PFSK-1 (cell line): ENCODE measurements at regions not wholly inside any gene's neighbourhood (a gene's known extent, or its start where the extent isn't known, plus 50 kb on each side); places are given as distances from the start of the nearest gene placed in this dataset.

Experiments
- FOXP2 ChIP-seq: optimal IDR thresholded peaks from 2 replicates; pipeline ENCODE3; 2011; ENCODE audit warnings: borderline replicate concordance, control low read depth, inconsistent platforms; ENCODE audit not compliant: insufficient read depth; ENCODE audit errors: extremely low read length, extremely low read depth
- POLR2AphosphoS5 ChIP-seq: IDR thresholded peaks from 2 replicates; pipeline ENCODE4 v1.6.1; 2012; ENCODE audit warnings: low read depth, mild to moderate bottlenecking, control low read depth, low read length, moderate library complexity
- REST ChIP-seq, 2 experiments: IDR thresholded peaks; 2 replicates each; pipeline versions ENCODE4 v1.6.1 to v1.8.0; 2011 to 2012; ENCODE audit warnings: low read depth in 2 of 2, low read length in 2 of 2, control low read depth in 1 of 2, inconsistent platforms in 1 of 2, mild to moderate bottlenecking in 1 of 2, moderate library complexity in 1 of 2; ENCODE audit not compliant: insufficient read depth in 1 of 2
- SIN3A ChIP-seq: IDR thresholded peaks from 2 replicates; pipeline ENCODE4 v1.6.1; 2012; ENCODE audit warnings: mild to moderate bottlenecking, low read length, moderate library complexity, borderline replicate concordance; ENCODE audit not compliant: insufficient read depth
- TAF1 ChIP-seq: IDR thresholded peaks from 2 replicates; pipeline ENCODE4 v1.6.1; 2012; ENCODE audit warnings: low read length, control low read depth, borderline replicate concordance; ENCODE audit not compliant: insufficient read depth

- TF ChIP-seq POLR2AphosphoS5 (no peak), REST (IDR thresholded peaks at IDR 0.05; ENCODE audit: insufficient read depth in 1 of 2, low read depth in 2 of 2, low read length in 2 of 2) (no peak), TAF1 (no peak), SIN3A (no peak), FOXP2 (no peak)
Observed at GRCh38 chr2:19209575-19210341, 148.7 kb downstream of the OSR1 start.

GRCh38 chr2:19208479-19209199 is 149.8 kb downstream of the OSR1 start:
- TF ChIP-seq SIN3A (no peak), FOXP2 (no peak), TAF1 (no peak), POLR2AphosphoS5 (no peak), REST (IDR thresholded peaks at IDR 0.05; ENCODE audit: insufficient read depth in 1 of 2, low read depth in 2 of 2, low read length in 2 of 2) (no peak)

- TF ChIP-seq REST (IDR thresholded peaks at IDR 0.05; ENCODE audit: insufficient read depth in 1 of 2, low read depth in 2 of 2, low read length in 2 of 2), result no peak
- TF ChIP-seq FOXP2, result no peak
Observed at GRCh38 chr2:19207452-19207851, 151.0 kb downstream of the OSR1 start.

- TF ChIP-seq FOXP2 (no peak), TAF1 (no peak), POLR2AphosphoS5 (no peak)
Observed at GRCh38 chr2:19205983-19206533, 152.4 kb downstream of the OSR1 start.

- TF ChIP-seq FOXP2 (no peak), REST (IDR thresholded peaks at IDR 0.05; ENCODE audit: insufficient read depth in 1 of 2, low read depth in 2 of 2, low read length in 2 of 2) (no peak), SIN3A (no peak), POLR2AphosphoS5 (no peak), TAF1 (no peak)
Observed at GRCh38 chr2:19203866-19204265, 154.6 kb downstream of the OSR1 start.
